ENCODE measurements at regions not wholly inside any gene's neighbourhood (a gene's known extent, or its start where the extent isn't known, plus 50 kb on each side); places are given as distances from the start of the nearest gene placed in this dataset.

- ChIA-PET POLR2A (no interaction called here), CTCF (no interaction called here)
Observed at GRCh38 chr10:30770229-30770628, 140.7 kb upstream of the LYZL2 start.

GRCh38 chr10:30769361-30769760, 139.8 kb upstream of the LYZL2 start:
- H3K4me3 ChIP-seq (ENCODE audit: low read depth, low read length) = no peak overlapping the region
- peaks cover 27% of the 10 kb centered on the region for H3K9me3 ChIP-seq (ENCODE audit: control insufficient read depth, insufficient read depth, low read length)
- H3K27me3 ChIP-seq (ENCODE audit: control insufficient read depth, insufficient read depth, low read length) = no peaks in the 10 kb centered on the region
- POLR2A ChIA-PET = no interaction called here
- no peak for TF ChIP-seq CTCF (IDR thresholded peaks at IDR 0.05; ENCODE audit: low read depth, low read length)
- CTCF ChIA-PET = no interaction called here
- no peak overlapping the region for H3K27ac ChIP-seq (ENCODE audit: low read depth, low read length)
- no peak for DNase-seq (ENCODE audit: low read depth, low spot score)

More at GRCh38 chr10:30770229-30770628, 140.7 kb upstream of the LYZL2 start:
- no peak for TF ChIP-seq CTCF (IDR thresholded peaks at IDR 0.05; ENCODE audit: low read depth, low read length)
- H3K9me3 ChIP-seq (ENCODE audit: control insufficient read depth, insufficient read depth, low read length) = peaks cover 27% of the 10 kb centered on the region
- H3K27me3 ChIP-seq (ENCODE audit: control insufficient read depth, insufficient read depth, low read length) = no peaks in the 10 kb centered on the region
- H3K27ac ChIP-seq (ENCODE audit: low read depth, low read length) = no peak overlapping the region
- no peak overlapping the region for H3K4me3 ChIP-seq (ENCODE audit: low read depth, low read length)
- no peak for DNase-seq (ENCODE audit: low read depth, low spot score)

GRCh38 chr10:30765616-30766015, 136.1 kb upstream of the LYZL2 start:
- CTCF ChIA-PET = no interaction called here
- H3K9me3 ChIP-seq (ENCODE audit: control insufficient read depth, insufficient read depth, low read length) = peaks cover 28% of the 10 kb centered on the region
- H3K27ac ChIP-seq (ENCODE audit: low read depth, low read length) = no peak overlapping the region
- no peak for DNase-seq (ENCODE audit: low read depth, low spot score)
- no peak for TF ChIP-seq CTCF (IDR thresholded peaks at IDR 0.05; ENCODE audit: low read depth, low read length)
- POLR2A ChIA-PET = no interaction called here
- no peak overlapping the region for H3K4me3 ChIP-seq (ENCODE audit: low read depth, low read length)
- no peaks in the 10 kb centered on the region for H3K27me3 ChIP-seq (ENCODE audit: control insufficient read depth, insufficient read depth, low read length)

GRCh38 chr10:30765022-30765615, 135.6 kb upstream of the LYZL2 start:
- H3K27ac ChIP-seq (ENCODE audit: low read depth, low read length) = no peak overlapping the region
- DNase-seq (ENCODE audit: low read depth, low spot score) = no peak
- H3K9me3 ChIP-seq (ENCODE audit: control insufficient read depth, insufficient read depth, low read length) = peaks cover 23% of the 10 kb centered on the region
- CTCF ChIA-PET = no interaction called here
- TF ChIP-seq CTCF (IDR thresholded peaks at IDR 0.05; ENCODE audit: low read depth, low read length) = no peak
- H3K4me3 ChIP-seq (ENCODE audit: low read depth, low read length) = no peak overlapping the region
- POLR2A ChIA-PET = no interaction called here
- no peaks in the 10 kb centered on the region for H3K27me3 ChIP-seq (ENCODE audit: control insufficient read depth, insufficient read depth, low read length)

GRCh38 chr10:30763918-30764317, 134.4 kb upstream of the LYZL2 start:
- ChIA-PET CTCF (no interaction called here), POLR2A (no interaction called here)
- Histone ChIP-seq H3K27ac (ENCODE audit: low read depth, low read length) (no peak overlapping the region), H3K9me3 (ENCODE audit: control insufficient read depth, insufficient read depth, low read length) (peaks cover 13% of the 10 kb centered on the region), H3K27me3 (ENCODE audit: control insufficient read depth, insufficient read depth, low read length) (no peaks in the 10 kb centered on the region), H3K4me3 (ENCODE audit: low read depth, low read length) (no peak overlapping the region)
- no peak for TF ChIP-seq CTCF (IDR thresholded peaks at IDR 0.05; ENCODE audit: low read depth, low read length)
- DNase-seq (ENCODE audit: low read depth, low spot score) = no peak

Measured in AG04450 (cell line).